ENCODE measurements at regions not wholly inside any gene's neighbourhood (a gene's known extent, or its start where the extent isn't known, plus 50 kb on each side); places are given as distances from the start of the nearest gene placed in this dataset.

DNA sequence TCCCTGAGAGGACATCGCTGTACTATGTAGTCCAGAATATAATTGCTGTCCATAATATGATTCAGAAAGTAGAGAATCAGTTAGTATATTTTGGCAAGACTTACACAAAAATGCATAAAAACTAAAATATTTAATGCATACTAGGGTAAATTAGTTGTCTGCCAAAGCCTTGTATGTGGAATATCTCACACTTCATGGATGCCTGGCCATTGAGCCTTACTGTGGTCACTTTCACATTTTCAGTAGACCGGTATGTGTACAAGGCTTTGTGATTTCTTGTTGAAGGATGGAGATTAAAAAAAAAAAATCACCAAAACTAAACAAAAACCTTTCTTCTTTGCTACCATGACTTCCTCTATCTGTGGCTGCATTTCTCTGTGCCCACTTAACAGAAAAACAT is 197.3 kb upstream of the DDHD1 start:
- Histone ChIP-seq H3K4me1 (no peaks in the 10 kb centered on the region), H3K36me3 (no peaks in the 10 kb centered on the region), H3K27me3 (peaks cover 5% of the 10 kb centered on the region; the same call in 1 of the 2 replicates), H3K4me3 (ENCODE audit: low read depth, low read length) (no peak overlapping the region), H3K9me3 (no peaks in the 10 kb centered on the region)
- no peak for DNase-seq
- TF ChIP-seq, protein P1, sequence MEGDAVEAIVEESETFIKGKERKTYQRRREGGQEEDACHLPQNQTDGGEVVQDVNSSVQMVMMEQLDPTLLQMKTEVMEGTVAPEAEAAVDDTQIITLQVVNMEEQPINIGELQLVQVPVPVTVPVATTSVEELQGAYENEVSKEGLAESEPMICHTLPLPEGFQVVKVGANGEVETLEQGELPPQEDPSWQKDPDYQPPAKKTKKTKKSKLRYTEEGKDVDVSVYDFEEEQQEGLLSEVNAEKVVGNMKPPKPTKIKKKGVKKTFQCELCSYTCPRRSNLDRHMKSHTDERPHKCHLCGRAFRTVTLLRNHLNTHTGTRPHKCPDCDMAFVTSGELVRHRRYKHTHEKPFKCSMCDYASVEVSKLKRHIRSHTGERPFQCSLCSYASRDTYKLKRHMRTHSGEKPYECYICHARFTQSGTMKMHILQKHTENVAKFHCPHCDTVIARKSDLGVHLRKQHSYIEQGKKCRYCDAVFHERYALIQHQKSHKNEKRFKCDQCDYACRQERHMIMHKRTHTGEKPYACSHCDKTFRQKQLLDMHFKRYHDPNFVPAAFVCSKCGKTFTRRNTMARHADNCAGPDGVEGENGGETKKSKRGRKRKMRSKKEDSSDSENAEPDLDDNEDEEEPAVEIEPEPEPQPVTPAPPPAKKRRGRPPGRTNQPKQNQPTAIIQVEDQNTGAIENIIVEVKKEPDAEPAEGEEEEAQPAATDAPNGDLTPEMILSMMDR (IDR thresholded peaks at IDR 0.05; ENCODE audit: low read depth, low read length): no peak

DNA sequence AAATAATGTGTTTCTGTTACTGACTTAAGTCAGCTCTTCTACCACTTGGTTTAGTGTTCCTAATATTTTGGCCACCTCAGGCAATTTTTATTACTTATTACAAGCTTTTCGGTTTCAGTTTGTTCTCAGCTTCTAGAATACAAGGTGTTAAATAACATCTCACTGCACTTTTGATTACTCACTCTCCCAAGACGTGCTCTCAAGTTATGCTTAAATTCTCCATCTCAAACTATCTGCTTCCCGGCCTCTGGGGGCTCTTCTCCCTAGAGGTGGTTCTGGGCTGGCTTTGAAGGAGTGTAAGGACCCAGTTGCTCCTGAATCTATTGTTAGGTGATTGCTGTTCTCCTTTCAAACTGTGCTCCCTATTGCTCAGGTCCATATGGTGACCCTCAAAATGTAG is 193.9 kb upstream of the DDHD1 start:
- Histone ChIP-seq H3K4me3 (ENCODE audit: low read depth, low read length) (no peak overlapping the region), H3K36me3 (no peaks in the 10 kb centered on the region), H3K27me3 (peaks cover 4% of the 10 kb centered on the region; the same call in 1 of the 2 replicates), H3K4me1 (no peaks in the 10 kb centered on the region), H3K9me3 (no peaks in the 10 kb centered on the region)
- TF ChIP-seq, protein P1 (IDR thresholded peaks at IDR 0.05; ENCODE audit: low read depth, low read length): no peak
- no peak for DNase-seq

DNA sequence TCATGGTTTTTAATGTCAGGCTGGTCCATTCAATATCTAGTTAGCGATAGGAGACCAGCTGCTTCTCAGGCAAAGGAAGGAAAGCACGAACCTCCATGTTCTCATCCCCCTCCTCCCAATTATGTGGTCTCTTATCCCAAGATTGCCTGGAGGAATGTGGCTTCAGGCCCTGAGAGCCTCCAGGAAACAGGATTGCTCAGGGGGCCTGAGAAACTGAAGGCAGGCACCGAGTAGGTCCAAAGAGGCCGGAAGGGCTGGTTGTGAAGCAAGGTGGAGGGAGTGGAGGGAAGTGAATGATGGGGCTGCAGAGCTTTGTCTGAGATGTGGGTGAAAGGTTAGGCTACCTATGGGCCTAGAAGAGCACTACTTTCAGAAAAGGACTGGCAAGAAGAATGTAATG is 188.2 kb upstream of the DDHD1 start:
- no peaks in the 10 kb centered on the region for H3K9me3 ChIP-seq
- H3K27me3 ChIP-seq: peaks cover 4% of the 10 kb centered on the region; the same call in 1 of the 2 replicates
- no peaks in the 10 kb centered on the region for H3K36me3 ChIP-seq
- H3K4me3 ChIP-seq (ENCODE audit: low read depth, low read length): no peak overlapping the region
- TF ChIP-seq, protein P1 (IDR thresholded peaks at IDR 0.05; ENCODE audit: low read depth, low read length): no peak
- no peak for DNase-seq
- no peaks in the 10 kb centered on the region for H3K4me1 ChIP-seq

DNA sequence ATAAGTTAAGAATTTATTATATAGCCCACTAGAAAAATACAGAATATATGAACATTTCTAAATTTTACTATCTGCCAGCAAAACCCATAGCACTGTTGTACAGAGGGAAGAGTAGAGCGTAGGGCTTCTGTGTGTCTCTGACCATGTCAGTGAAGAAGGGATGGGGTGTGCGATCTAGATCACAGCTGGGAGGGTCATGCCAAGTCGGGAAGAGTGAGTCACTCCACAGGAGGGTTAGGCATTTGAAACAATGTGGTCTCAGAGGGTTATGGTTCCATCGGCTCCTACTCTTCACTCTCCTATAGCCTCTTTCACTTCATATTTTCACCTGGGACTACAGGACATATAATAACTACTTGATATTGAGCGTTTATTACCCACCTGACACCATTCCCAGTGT is 185.1 kb upstream of the DDHD1 start:
- Histone ChIP-seq H3K4me3 (ENCODE audit: low read depth, low read length) (no peak overlapping the region), H3K36me3 (no peaks in the 10 kb centered on the region), H3K9me3 (no peaks in the 10 kb centered on the region), H3K27me3 (no peaks in the 10 kb centered on the region), H3K4me1 (no peaks in the 10 kb centered on the region)
- TF ChIP-seq, protein P1 (IDR thresholded peaks at IDR 0.05; ENCODE audit: low read depth, low read length): no peak
- DNase-seq: no peak

DNA sequence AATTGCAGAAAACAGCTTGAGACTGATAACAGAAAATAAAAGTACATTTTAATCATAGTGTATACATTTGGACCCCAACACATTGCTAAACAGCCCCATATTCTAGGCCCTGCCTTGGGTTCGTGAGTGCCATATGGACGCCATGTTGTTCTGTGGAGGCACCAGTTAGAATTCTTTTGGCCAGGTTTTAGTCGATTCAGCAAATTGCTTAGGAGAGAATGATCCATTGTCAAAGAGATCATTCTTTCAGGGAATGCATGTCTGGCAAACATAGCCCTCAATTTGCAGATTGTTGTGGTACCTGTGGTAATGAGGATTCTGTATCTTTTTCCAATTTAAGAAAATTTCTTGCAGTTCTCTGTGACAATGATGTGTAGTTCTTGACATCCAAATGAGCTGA is 183.6 kb upstream of the DDHD1 start:
- 0 out of 2 replicates have a peak, but pooled peaks cover 3% of the 10 kb centered on the region for H3K27me3 ChIP-seq
- DNase-seq: no peak
- no peaks in the 10 kb centered on the region for H3K9me3 ChIP-seq
- H3K36me3 ChIP-seq: no peaks in the 10 kb centered on the region
- H3K4me3 ChIP-seq (ENCODE audit: low read depth, low read length): no peak overlapping the region
- H3K4me1 ChIP-seq: no peaks in the 10 kb centered on the region
- TF ChIP-seq, protein P1 (IDR thresholded peaks at IDR 0.05; ENCODE audit: low read depth, low read length): no peak

DNA sequence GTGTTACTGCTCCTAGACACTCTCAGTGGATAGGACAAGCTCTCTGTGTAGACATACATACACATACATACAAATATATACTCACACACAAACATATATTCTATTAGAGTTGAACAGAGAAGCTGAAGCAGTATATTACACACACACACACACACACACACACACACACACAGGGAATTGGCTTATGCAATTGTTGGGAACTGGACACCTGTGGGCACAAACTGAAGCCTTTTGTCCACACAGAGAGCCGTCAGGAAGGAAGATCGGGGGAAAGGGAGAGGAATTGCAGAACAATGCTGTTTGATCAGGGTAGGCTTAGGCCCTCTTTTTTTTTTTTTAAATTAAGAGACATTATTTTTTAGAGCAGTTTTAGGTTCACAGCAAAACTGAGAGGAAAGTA is 180.7 kb upstream of the DDHD1 start:
- Histone ChIP-seq H3K4me1 (no peaks in the 10 kb centered on the region), H3K9me3 (no peaks in the 10 kb centered on the region), H3K4me3 (ENCODE audit: low read depth, low read length) (no peak overlapping the region), H3K36me3 (no peaks in the 10 kb centered on the region), H3K27me3 (0 out of 2 replicates have a peak, but pooled peaks cover 3% of the 10 kb centered on the region)
- TF ChIP-seq, protein P1 (IDR thresholded peaks at IDR 0.05; ENCODE audit: low read depth, low read length): no peak
- DNase-seq: no peak

Data from BE2C (cell line).